SJSA1 (cell line): ENCODE measurements at regions not wholly inside any gene's neighbourhood (a gene's known extent, or its start where the extent isn't known, plus 50 kb on each side); places are given as distances from the start of the nearest gene placed in this dataset.
"Not testable (repeated sequence)": the region's sequence is repeated elsewhere in the genome, so short reads cannot be mapped to it uniquely, and the experiment has no call there.

Source experiments
- DNase-seq, 2 experiments: peaks; one replicate each; pipeline ENCODE4 v3.0.0-alpha.2; 2015 to 2020; ENCODE audit warnings: low spot score in 2 of 2, low read depth in 1 of 2
- H3K27ac ChIP-seq: fragments of 250-450 bp; sonication (Bioruptor Pico); 2 replicates; pipeline ENCODE4 v1.5.1; 2020; ENCODE audit warnings: mild to moderate bottlenecking, moderate library complexity
- H3K27me3 ChIP-seq: fragments of 250-450 bp; sonication (Bioruptor Pico); replicated peaks from 2 replicates; pipeline ENCODE4 v1.5.1; 2020; ENCODE audit warnings: mild to moderate bottlenecking, moderate library complexity
- H3K36me3 ChIP-seq: fragments of 250-450 bp; sonication (Bioruptor Pico); 2 replicates; pipeline ENCODE4 v1.5.1; 2020; ENCODE audit warnings: mild to moderate bottlenecking
- H3K4me1 ChIP-seq: fragments of 250-450 bp; sonication (Bioruptor Pico); replicated peaks from 2 replicates; pipeline ENCODE4 v1.6.1; 2021; ENCODE audit warnings: mild to moderate bottlenecking
- H3K4me3 ChIP-seq: fragments of 250-450 bp; sonication (Bioruptor Pico); 2 replicates; pipeline ENCODE4 v1.5.1; 2020; ENCODE audit warnings: mild to moderate bottlenecking
- H3K9me3 ChIP-seq: fragments of 250-450 bp; sonication (Bioruptor Pico); replicated peaks from 2 replicates; pipeline ENCODE4 v1.5.1; 2020; ENCODE audit warnings: mild to moderate bottlenecking

GRCh38 chr15:100771746-100772145, 107.9 kb upstream of the ALDH1A3 start:
- peak in 1 of 2 experiments; percentile 52 for DNase-seq
- Histone ChIP-seq H3K4me1 (peaks cover 23% of the 10 kb centered on the region), H3K27ac (no peak overlapping the region; the same call in 1 of the 2 replicates)

GRCh38 chr15:100772478-100772877, 107.2 kb upstream of the ALDH1A3 start:
- Histone ChIP-seq H3K4me1 (peaks cover 30% of the 10 kb centered on the region), H3K36me3 (no peaks in the 10 kb centered on the region), H3K27ac (peak overlapping the region; percentile 25), H3K4me3 (no peak overlapping the region), H3K27me3 (no peaks in the 10 kb centered on the region), H3K9me3 (no peaks in the 10 kb centered on the region)
- DNase-seq, result no peak

More at GRCh38 chr15:100771746-100772145, 107.9 kb upstream of the ALDH1A3 start:
- Histone ChIP-seq H3K9me3 (no peaks in the 10 kb centered on the region), H3K4me3 (no peak overlapping the region), H3K27me3 (no peaks in the 10 kb centered on the region), H3K36me3 (no peaks in the 10 kb centered on the region)

GRCh38 chr15:100772892-100773520, 106.6 kb upstream of the ALDH1A3 start:
- no peak overlapping the region for H3K4me3 ChIP-seq
- no peaks in the 10 kb centered on the region for H3K9me3 ChIP-seq
- no peaks in the 10 kb centered on the region for H3K36me3 ChIP-seq
- H3K27ac ChIP-seq, result peak overlapping the region; percentile 25
- DNase-seq, result peak in 1 of 2 experiments; percentile 70
- H3K27me3 ChIP-seq, result no peaks in the 10 kb centered on the region
- peaks cover 34% of the 10 kb centered on the region for H3K4me1 ChIP-seq

GRCh38 chr15:100774044-100774443, 105.6 kb upstream of the ALDH1A3 start:
- not testable (repeated sequence) for DNase-seq, H3K27me3 ChIP-seq, H3K36me3 ChIP-seq, H3K9me3 ChIP-seq, H3K27ac ChIP-seq, H3K4me3 ChIP-seq
- H3K4me1 ChIP-seq, result peaks cover 41% of the 10 kb centered on the region

GRCh38 chr15:100775581-100776185, 103.9 kb upstream of the ALDH1A3 start:
- no peak overlapping the region for H3K4me3 ChIP-seq
- H3K27me3 ChIP-seq, result no peaks in the 10 kb centered on the region
- no peaks in the 10 kb centered on the region for H3K9me3 ChIP-seq
- H3K27ac ChIP-seq, result no peak overlapping the region
- H3K36me3 ChIP-seq, result no peaks in the 10 kb centered on the region
- DNase-seq, result no peak
- peaks cover 41% of the 10 kb centered on the region for H3K4me1 ChIP-seq

- H3K4me1 ChIP-seq, result peaks cover 23% of the 10 kb centered on the region
- DNase-seq, result peak in 1 of 2 experiments; percentile 63
- no peaks in the 10 kb centered on the region for H3K36me3 ChIP-seq
- peak overlapping the region; percentile 50 for H3K27ac ChIP-seq
- H3K4me3 ChIP-seq, result no peak overlapping the region
- H3K27me3 ChIP-seq, result no peaks in the 10 kb centered on the region
- no peaks in the 10 kb centered on the region for H3K9me3 ChIP-seq
Observed at GRCh38 chr15:100777821-100778220, 101.8 kb upstream of the ALDH1A3 start.

GRCh38 chr15:100778831-100779288, 100.8 kb upstream of the ALDH1A3 start:
- Histone ChIP-seq H3K27ac (no peak overlapping the region), H3K27me3 (no peaks in the 10 kb centered on the region), H3K4me3 (no peak overlapping the region), H3K9me3 (no peaks in the 10 kb centered on the region), H3K36me3 (no peaks in the 10 kb centered on the region), H3K4me1 (peaks cover 18% of the 10 kb centered on the region)
- DNase-seq, result peak in 1 of 2 experiments; percentile 30

GRCh38 chr15:100779331-100780207, 100.1 kb upstream of the ALDH1A3 start:
- DNase-seq, result peak in 1 of 2 experiments; percentile 18
- no peaks in the 10 kb centered on the region for H3K9me3 ChIP-seq
- peaks cover 18% of the 10 kb centered on the region for H3K4me1 ChIP-seq
- no peak overlapping the region for H3K4me3 ChIP-seq
- no peaks in the 10 kb centered on the region for H3K27me3 ChIP-seq
- H3K36me3 ChIP-seq, result no peaks in the 10 kb centered on the region
- H3K27ac ChIP-seq, result no peak overlapping the region

- peaks cover 18% of the 10 kb centered on the region for H3K4me1 ChIP-seq
- H3K27ac ChIP-seq, result no peak overlapping the region
- H3K36me3 ChIP-seq, result no peaks in the 10 kb centered on the region
- H3K27me3 ChIP-seq, result no peaks in the 10 kb centered on the region
- no peaks in the 10 kb centered on the region for H3K9me3 ChIP-seq
- peak in 1 of 2 experiments; percentile 28 for DNase-seq
- no peak overlapping the region for H3K4me3 ChIP-seq
Observed at GRCh38 chr15:100780208-100780800, 99.3 kb upstream of the ALDH1A3 start.

GRCh38 chr15:100781061-100781960, 98.3 kb upstream of the ALDH1A3 start:
- no peak overlapping the region for H3K27ac ChIP-seq
- no peaks in the 10 kb centered on the region for H3K36me3 ChIP-seq
- no peak overlapping the region for H3K4me3 ChIP-seq
- no peaks in the 10 kb centered on the region for H3K9me3 ChIP-seq
- H3K4me1 ChIP-seq, result peaks cover 18% of the 10 kb centered on the region
- peak in 1 of 2 experiments; percentile 25 for DNase-seq
- H3K27me3 ChIP-seq, result no peaks in the 10 kb centered on the region

GRCh38 chr15:100781961-100782530, 97.6 kb upstream of the ALDH1A3 start:
- peak in 1 of 2 experiments; percentile 20 for DNase-seq
- H3K4me3 ChIP-seq, result no peak overlapping the region
- H3K4me1 ChIP-seq, result peaks cover 15% of the 10 kb centered on the region
- H3K36me3 ChIP-seq, result no peaks in the 10 kb centered on the region
- no peaks in the 10 kb centered on the region for H3K27me3 ChIP-seq
- no peaks in the 10 kb centered on the region for H3K9me3 ChIP-seq
- no peak overlapping the region for H3K27ac ChIP-seq

- Histone ChIP-seq H3K27ac (no peak overlapping the region), H3K27me3 (no peaks in the 10 kb centered on the region), H3K4me3 (no peak overlapping the region), H3K36me3 (no peaks in the 10 kb centered on the region), H3K9me3 (no peaks in the 10 kb centered on the region), H3K4me1 (peaks cover 5% of the 10 kb centered on the region)
- peak in 1 of 2 experiments; percentile 28 for DNase-seq
Observed at GRCh38 chr15:100783291-100783690, 96.3 kb upstream of the ALDH1A3 start.
